ENCODE measurements at regions not wholly inside any gene's neighbourhood (a gene's known extent, or its start where the extent isn't known, plus 50 kb on each side); places are given as distances from the start of the nearest gene placed in this dataset.

- no peak for TF ChIP-seq POLR2A (IDR thresholded peaks at IDR 0.05; ENCODE audit: low read depth, low read length)
- no peak for TF ChIP-seq POLR2AphosphoS5 (IDR thresholded peaks at IDR 0.05; ENCODE audit: low read depth, low read length)
Measured at GRCh38 chr15:95757171-95757570, 573.3 kb upstream of the NR2F2 start.

Data from GM12891 (cell line).